ENCODE measurements at regions not wholly inside any gene's neighbourhood (a gene's known extent, or its start where the extent isn't known, plus 50 kb on each side); places are given as distances from the start of the nearest gene placed in this dataset.
"Not testable (repeated sequence)": the region's sequence is repeated elsewhere in the genome, so short reads cannot be mapped to it uniquely, and the experiment has no call there.

- H3K27me3 ChIP-seq (ENCODE audit: control insufficient read depth, insufficient read depth, low read length); H3K9ac ChIP-seq (ENCODE audit: low read depth, low read length); H3K4me1 ChIP-seq (ENCODE audit: control insufficient read depth, insufficient read depth, low read length): not testable (repeated sequence)
Observed at GRCh38 chr10:111649080-111649479, 534.5 kb downstream of the GPAM start.

DNA sequence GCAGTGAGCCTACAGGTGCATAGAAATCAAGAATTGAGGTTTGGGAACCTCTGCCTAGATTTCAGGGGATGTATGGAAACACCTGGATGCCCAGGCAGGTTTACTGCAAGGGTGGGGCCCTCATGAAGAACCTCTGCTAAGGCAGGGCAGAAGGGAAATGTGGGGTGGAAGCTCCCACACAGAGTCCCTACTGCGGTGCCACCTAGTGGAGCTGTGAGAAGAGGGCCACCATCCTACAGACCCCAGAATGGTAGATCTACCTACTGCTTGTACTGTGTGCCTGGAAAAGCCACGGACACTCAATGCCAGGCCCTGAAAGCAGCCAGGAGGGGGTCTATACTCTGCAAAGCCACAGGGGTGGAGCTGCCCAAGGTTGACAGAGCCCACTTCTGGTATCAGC is 533.5 kb downstream of the GPAM start:
- Histone ChIP-seq H3K9me3 (ENCODE audit: control insufficient read depth, insufficient read depth, low read length) (no peaks in the 10 kb centered on the region), H3K27me3 (ENCODE audit: control insufficient read depth, insufficient read depth, low read length) (no peaks in the 10 kb centered on the region)

More at GRCh38 chr10:111649080-111649479, 534.5 kb downstream of the GPAM start:
- H3K36me3 ChIP-seq (ENCODE audit: control insufficient read depth, insufficient read depth, low read length); H3K9me3 ChIP-seq (ENCODE audit: control insufficient read depth, insufficient read depth, low read length); H3K4me3 ChIP-seq (ENCODE audit: low read depth, low read length): not testable (repeated sequence)

GRCh38 chr10:111656066-111656465 is 527.5 kb downstream of the GPAM start:
- Histone ChIP-seq H3K4me1 (ENCODE audit: control insufficient read depth, insufficient read depth, low read length) (no peaks in the 10 kb centered on the region), H3K9ac (ENCODE audit: low read depth, low read length) (no peak overlapping the region), H3K36me3 (ENCODE audit: control insufficient read depth, insufficient read depth, low read length) (no peaks in the 10 kb centered on the region), H3K9me3 (ENCODE audit: control insufficient read depth, insufficient read depth, low read length) (no peaks in the 10 kb centered on the region), H3K4me3 (ENCODE audit: low read depth, low read length) (no peak overlapping the region), H3K27me3 (ENCODE audit: control insufficient read depth, insufficient read depth, low read length) (no peaks in the 10 kb centered on the region)

More for the DNA sequence above, 533.5 kb downstream of the GPAM start:
- Histone ChIP-seq H3K9ac (ENCODE audit: low read depth, low read length) (no peak overlapping the region), H3K4me1 (ENCODE audit: control insufficient read depth, insufficient read depth, low read length) (no peaks in the 10 kb centered on the region), H3K4me3 (ENCODE audit: low read depth, low read length) (no peak overlapping the region), H3K36me3 (ENCODE audit: control insufficient read depth, insufficient read depth, low read length) (no peaks in the 10 kb centered on the region)

GRCh38 chr10:111677759-111678158 is 505.8 kb downstream of the GPAM start:
- Histone ChIP-seq H3K4me1 (ENCODE audit: control insufficient read depth, insufficient read depth, low read length) (no peaks in the 10 kb centered on the region), H3K9me3 (ENCODE audit: control insufficient read depth, insufficient read depth, low read length) (no peaks in the 10 kb centered on the region), H3K9ac (ENCODE audit: low read depth, low read length) (no peak overlapping the region), H3K27me3 (ENCODE audit: control insufficient read depth, insufficient read depth, low read length) (no peaks in the 10 kb centered on the region), H3K36me3 (ENCODE audit: control insufficient read depth, insufficient read depth, low read length) (no peaks in the 10 kb centered on the region), H3K4me3 (ENCODE audit: low read depth, low read length) (no peak overlapping the region)

DNA sequence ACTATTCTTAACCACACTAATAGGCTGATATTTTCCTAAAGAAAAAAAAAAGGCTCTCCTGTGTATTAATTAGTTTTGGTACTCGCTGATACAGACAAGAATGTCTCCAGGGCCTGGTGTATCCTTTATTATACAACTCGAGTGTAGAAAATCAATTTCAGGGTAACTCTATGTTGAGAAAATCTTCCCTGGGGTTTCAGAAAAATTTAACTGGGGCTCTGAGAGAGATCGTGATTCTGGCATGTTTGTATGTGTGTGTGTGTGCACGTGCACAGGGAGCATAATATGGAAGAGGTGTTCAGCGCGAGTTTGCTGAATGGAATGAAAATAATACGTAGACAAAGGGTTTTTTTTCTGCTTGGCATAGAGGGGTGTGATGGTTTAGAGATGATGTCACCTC is 496.8 kb downstream of the GPAM start:
- Histone ChIP-seq H3K27me3 (ENCODE audit: control insufficient read depth, insufficient read depth, low read length) (no peaks in the 10 kb centered on the region), H3K4me3 (ENCODE audit: low read depth, low read length) (no peak overlapping the region), H3K9ac (ENCODE audit: low read depth, low read length) (no peak overlapping the region), H3K4me1 (ENCODE audit: control insufficient read depth, insufficient read depth, low read length) (no peaks in the 10 kb centered on the region), H3K36me3 (ENCODE audit: control insufficient read depth, insufficient read depth, low read length) (no peaks in the 10 kb centered on the region), H3K9me3 (ENCODE audit: control insufficient read depth, insufficient read depth, low read length) (no peaks in the 10 kb centered on the region)

DNA sequence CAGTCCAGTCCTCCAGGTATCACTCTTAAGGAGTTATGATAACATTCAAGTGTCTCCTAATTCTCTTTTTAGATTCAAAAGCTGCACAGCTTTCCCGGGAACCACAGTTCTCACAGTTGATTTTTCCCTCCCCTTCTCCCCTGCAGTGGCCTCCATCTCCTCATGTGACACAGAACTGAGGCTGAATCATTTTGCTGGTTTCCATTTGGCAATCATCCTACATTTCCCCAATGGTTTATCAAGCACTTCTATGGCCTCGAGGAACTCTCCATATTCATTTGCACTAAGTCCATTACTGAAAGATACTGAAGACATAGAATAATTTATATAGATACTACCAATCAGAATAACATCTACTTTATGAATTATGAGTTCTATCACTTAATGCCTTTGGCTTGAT is 484.9 kb downstream of the GPAM start:
- H3K36me3 ChIP-seq (ENCODE audit: control insufficient read depth, insufficient read depth, low read length), result no peaks in the 10 kb centered on the region
- no peaks in the 10 kb centered on the region for H3K27me3 ChIP-seq (ENCODE audit: control insufficient read depth, insufficient read depth, low read length)
- H3K4me1 ChIP-seq (ENCODE audit: control insufficient read depth, insufficient read depth, low read length), result no peaks in the 10 kb centered on the region
- no peak overlapping the region for H3K9ac ChIP-seq (ENCODE audit: low read depth, low read length)
- H3K4me3 ChIP-seq (ENCODE audit: low read depth, low read length), result no peak overlapping the region
- no peaks in the 10 kb centered on the region for H3K9me3 ChIP-seq (ENCODE audit: control insufficient read depth, insufficient read depth, low read length)

- no peaks in the 10 kb centered on the region for H3K36me3 ChIP-seq (ENCODE audit: control insufficient read depth, insufficient read depth, low read length)
- H3K9me3 ChIP-seq (ENCODE audit: control insufficient read depth, insufficient read depth, low read length), result no peaks in the 10 kb centered on the region
- H3K27me3 ChIP-seq (ENCODE audit: control insufficient read depth, insufficient read depth, low read length), result no peaks in the 10 kb centered on the region
Observed at GRCh38 chr10:111703986-111704385, 479.6 kb downstream of the GPAM start.

DNA sequence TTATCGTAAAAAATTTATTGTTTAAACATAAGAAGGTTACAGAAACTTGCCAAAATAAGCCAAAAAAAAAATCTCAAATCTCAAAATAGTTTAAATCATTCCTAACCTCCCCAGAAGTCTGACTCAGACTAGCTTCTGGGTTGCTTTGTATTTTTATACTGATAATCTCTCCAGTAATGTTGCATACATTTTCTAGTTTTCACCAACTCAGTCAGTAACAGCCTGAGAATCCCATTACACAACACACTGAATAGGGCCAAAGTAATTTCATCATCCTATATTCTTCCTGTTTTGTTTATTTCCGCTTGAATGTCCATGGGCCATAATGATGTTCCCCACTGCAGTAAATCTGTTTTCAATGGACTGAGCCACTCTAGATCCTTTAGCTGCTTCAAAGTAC is 478.5 kb downstream of the GPAM start:
- Histone ChIP-seq H3K9ac (ENCODE audit: low read depth, low read length) (no peak overlapping the region), H3K27me3 (ENCODE audit: control insufficient read depth, insufficient read depth, low read length) (no peaks in the 10 kb centered on the region), H3K4me3 (ENCODE audit: low read depth, low read length) (no peak overlapping the region)

More at GRCh38 chr10:111703986-111704385, 479.6 kb downstream of the GPAM start:
- H3K4me3 ChIP-seq (ENCODE audit: low read depth, low read length), result no peak overlapping the region
- no peak overlapping the region for H3K9ac ChIP-seq (ENCODE audit: low read depth, low read length)
- no peaks in the 10 kb centered on the region for H3K4me1 ChIP-seq (ENCODE audit: control insufficient read depth, insufficient read depth, low read length)

GRCh38 chr10:111706331-111706730 is 477.2 kb downstream of the GPAM start:
- H3K4me3 ChIP-seq (ENCODE audit: low read depth, low read length), result no peak overlapping the region
- H3K4me1 ChIP-seq (ENCODE audit: control insufficient read depth, insufficient read depth, low read length), result no peaks in the 10 kb centered on the region
- H3K9me3 ChIP-seq (ENCODE audit: control insufficient read depth, insufficient read depth, low read length), result no peaks in the 10 kb centered on the region
- no peak overlapping the region for H3K9ac ChIP-seq (ENCODE audit: low read depth, low read length)
- H3K36me3 ChIP-seq (ENCODE audit: control insufficient read depth, insufficient read depth, low read length), result no peaks in the 10 kb centered on the region
- H3K27me3 ChIP-seq (ENCODE audit: control insufficient read depth, insufficient read depth, low read length), result no peaks in the 10 kb centered on the region

More for the DNA sequence above, 478.5 kb downstream of the GPAM start:
- Histone ChIP-seq H3K4me1 (ENCODE audit: control insufficient read depth, insufficient read depth, low read length) (no peaks in the 10 kb centered on the region), H3K36me3 (ENCODE audit: control insufficient read depth, insufficient read depth, low read length) (no peaks in the 10 kb centered on the region), H3K9me3 (ENCODE audit: control insufficient read depth, insufficient read depth, low read length) (no peaks in the 10 kb centered on the region)

DNA sequence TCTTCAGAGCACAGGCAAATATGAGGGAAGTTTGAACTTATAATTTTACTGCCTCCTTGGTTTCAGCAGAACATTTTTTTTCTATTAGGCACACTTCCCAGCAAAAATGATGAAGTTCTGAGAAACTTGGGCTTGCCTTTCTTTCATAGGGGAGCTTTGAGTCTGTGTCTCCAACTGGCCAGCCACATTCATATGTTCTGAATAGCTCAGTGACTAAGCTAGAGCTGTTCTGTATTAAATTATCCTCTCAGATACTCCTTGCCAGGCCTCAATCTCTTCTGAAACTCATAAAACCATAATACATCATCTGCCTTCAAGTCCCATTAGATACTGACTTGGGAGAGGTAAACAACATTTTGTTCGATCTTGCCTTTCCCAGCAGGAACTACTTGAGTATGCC is 476.5 kb downstream of the GPAM start:
- Histone ChIP-seq H3K9ac (ENCODE audit: low read depth, low read length) (no peak overlapping the region), H3K9me3 (ENCODE audit: control insufficient read depth, insufficient read depth, low read length) (no peaks in the 10 kb centered on the region), H3K4me3 (ENCODE audit: low read depth, low read length) (no peak overlapping the region), H3K4me1 (ENCODE audit: control insufficient read depth, insufficient read depth, low read length) (no peaks in the 10 kb centered on the region), H3K36me3 (ENCODE audit: control insufficient read depth, insufficient read depth, low read length) (no peaks in the 10 kb centered on the region), H3K27me3 (ENCODE audit: control insufficient read depth, insufficient read depth, low read length) (no peaks in the 10 kb centered on the region)

GRCh38 chr10:111709603-111710002 is 474.0 kb downstream of the GPAM start:
- Histone ChIP-seq H3K9me3 (ENCODE audit: control insufficient read depth, insufficient read depth, low read length) (no peaks in the 10 kb centered on the region), H3K27me3 (ENCODE audit: control insufficient read depth, insufficient read depth, low read length) (no peaks in the 10 kb centered on the region), H3K4me1 (ENCODE audit: control insufficient read depth, insufficient read depth, low read length) (no peaks in the 10 kb centered on the region), H3K4me3 (ENCODE audit: low read depth, low read length) (no peak overlapping the region), H3K9ac (ENCODE audit: low read depth, low read length) (no peak overlapping the region), H3K36me3 (ENCODE audit: control insufficient read depth, insufficient read depth, low read length) (no peaks in the 10 kb centered on the region)

DNA sequence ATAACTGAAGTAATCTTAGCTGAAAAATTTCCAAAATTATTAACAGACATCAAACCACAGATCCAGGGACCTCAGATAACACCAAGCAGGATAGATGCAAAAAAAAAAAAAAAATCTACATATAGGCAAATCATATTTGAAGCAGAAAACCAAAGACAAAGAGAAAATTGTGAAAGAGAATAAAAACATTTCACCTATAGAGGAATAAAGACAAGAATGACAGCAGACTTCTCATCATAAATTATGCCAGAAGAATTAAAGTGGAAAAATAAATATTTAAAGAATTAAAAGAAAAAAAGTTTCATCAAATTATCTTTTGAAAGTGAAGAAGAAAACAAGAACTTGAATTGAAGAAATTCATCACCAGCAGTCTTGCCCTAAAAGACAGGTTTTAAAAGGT is 467.5 kb downstream of the GPAM start:
- no peaks in the 10 kb centered on the region for H3K4me1 ChIP-seq (ENCODE audit: control insufficient read depth, insufficient read depth, low read length)
- H3K9me3 ChIP-seq (ENCODE audit: control insufficient read depth, insufficient read depth, low read length), result peaks cover 12% of the 10 kb centered on the region
- H3K9ac ChIP-seq (ENCODE audit: low read depth, low read length), result no peak overlapping the region
- no peaks in the 10 kb centered on the region for H3K27me3 ChIP-seq (ENCODE audit: control insufficient read depth, insufficient read depth, low read length)
- no peaks in the 10 kb centered on the region for H3K36me3 ChIP-seq (ENCODE audit: control insufficient read depth, insufficient read depth, low read length)
- no peak overlapping the region for H3K4me3 ChIP-seq (ENCODE audit: low read depth, low read length)

DNA sequence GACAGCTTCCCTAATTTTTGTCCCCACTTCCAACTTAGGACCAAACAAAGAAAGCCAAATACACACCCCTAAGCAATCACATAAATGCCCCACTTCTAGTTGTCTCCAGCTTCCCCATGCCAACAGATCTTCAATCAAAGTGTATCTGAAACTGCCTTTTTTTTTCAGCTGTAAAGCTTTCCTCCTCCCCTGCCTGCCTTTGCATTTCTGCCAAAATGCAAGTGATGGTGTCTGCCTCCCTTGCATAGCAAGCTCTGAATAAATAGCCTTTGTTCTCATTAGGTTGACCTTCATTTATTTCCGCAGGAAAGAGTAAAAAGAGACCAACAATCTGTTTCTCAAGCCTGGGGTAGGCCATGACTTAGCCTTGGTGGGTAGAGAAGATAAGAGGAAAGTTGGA is 459.4 kb downstream of the GPAM start:
- H3K4me3 ChIP-seq (ENCODE audit: low read depth, low read length), result no peak overlapping the region
- H3K9ac ChIP-seq (ENCODE audit: low read depth, low read length), result no peak overlapping the region
- no peaks in the 10 kb centered on the region for H3K27me3 ChIP-seq (ENCODE audit: control insufficient read depth, insufficient read depth, low read length)
- H3K4me1 ChIP-seq (ENCODE audit: control insufficient read depth, insufficient read depth, low read length), result peaks cover 17% of the 10 kb centered on the region
- no peaks in the 10 kb centered on the region for H3K9me3 ChIP-seq (ENCODE audit: control insufficient read depth, insufficient read depth, low read length)
- no peaks in the 10 kb centered on the region for H3K36me3 ChIP-seq (ENCODE audit: control insufficient read depth, insufficient read depth, low read length)

Data from iPS-15b (cell line).